OCI-LY7 (cell line): ENCODE measurements at regions not wholly inside any gene's neighbourhood (a gene's known extent, or its start where the extent isn't known, plus 50 kb on each side); places are given as distances from the start of the nearest gene placed in this dataset.

ENCODE experiments used
- BruUV-seq: library from RNA; stranded (reverse); fragments of 400-500 nt; replicated peaks from 2 replicates; lab custom pipeline; 2021; lab: Mats Ljungman, UMichigan
- CTCF ChIA-PET: fragments of 300-600 bp; sonication (Branson Sonifier 250); formaldehyde crosslinking; loops from one replicate; lab custom pipeline; 2022; ENCODE audit warnings: antibody characterized with exemption; ENCODE audit not compliant: unreplicated experiment; lab: Charles Lee
- POLR2A ChIA-PET: fragments of 300-600 bp; sonication (Branson Sonifier 250); formaldehyde crosslinking; loops from one replicate; lab custom pipeline; 2022; ENCODE audit warnings: antibody characterized with exemption; lab: Charles Lee
- DNase-seq: peaks from one replicate; pipeline ENCODE4 v3.0.0-alpha.2; 2015; ENCODE audit warnings: low spot score
- H2AFZ ChIP-seq: fragments of 200-600 bp; sonication (generic), shearing (Covaris generic); 2 replicates; pipeline ENCODE4 v1.6.1; 2014; ENCODE audit warnings: mild to moderate bottlenecking, antibody characterized with exemption, low read length, moderate library complexity
- H3K27ac ChIP-seq: fragments of 200-600 bp; sonication (generic); 2 replicates; pipeline ENCODE4 v1.5.1; 2014; ENCODE audit warnings: mixed run types, low read depth, mild to moderate bottlenecking, moderate library complexity, low read length, inconsistent platforms; ENCODE audit not compliant: poor library complexity, severe bottlenecking
- H3K36me3 ChIP-seq: fragments of 200-600 bp; sonication (generic); 2 replicates; pipeline ENCODE4 v1.6.1; 2014; ENCODE audit warnings: mild to moderate bottlenecking, antibody characterized with exemption, low read length, moderate library complexity, mixed read lengths; ENCODE audit not compliant: insufficient read depth
- H3K4me1 ChIP-seq: fragments of 200-600 bp; sonication (generic); 2 replicates; pipeline ENCODE4 v1.5.1; 2014; ENCODE audit warnings: mild to moderate bottlenecking, low read length; ENCODE audit not compliant: insufficient read depth, poor library complexity, severe bottlenecking
- H3K4me2 ChIP-seq: fragments of 200-600 bp; sonication (generic); 2 replicates; pipeline ENCODE4 v1.6.1; 2014; ENCODE audit warnings: mild to moderate bottlenecking, low read length
- H3K4me3 ChIP-seq: fragments of 200-600 bp; sonication (generic); 2 replicates; pipeline ENCODE4 v1.5.1; 2014; ENCODE audit warnings: mild to moderate bottlenecking, low read depth, low read length; ENCODE audit not compliant: poor library complexity, severe bottlenecking
- H3K79me2 ChIP-seq: fragments of 200-600 bp; sonication (generic); 2 replicates; pipeline ENCODE4 v1.6.1; 2016; ENCODE audit warnings: low read depth, mild to moderate bottlenecking, low read length, moderate library complexity, mixed read lengths; ENCODE audit not compliant: insufficient read depth
- H3K9me2 ChIP-seq: fragments of 200-600 bp; sonication (generic); 2 replicates; pipeline ENCODE4 v1.6.1; 2016; ENCODE audit warnings: mild to moderate bottlenecking, low read length, mixed read lengths; ENCODE audit not compliant: insufficient read depth
- H3K9me3 ChIP-seq: fragments of 200-600 bp; sonication (generic); 2 replicates; pipeline ENCODE4 v1.6.1; 2014; ENCODE audit warnings: mild to moderate bottlenecking, mixed run types, low read length, mixed read lengths
- H4K20me1 ChIP-seq: fragments of 200-600 bp; sonication (generic); 2 replicates; pipeline ENCODE4 v1.6.1; 2014; ENCODE audit warnings: mild to moderate bottlenecking, antibody characterized with exemption, low read length, moderate library complexity, mixed read lengths; ENCODE audit not compliant: insufficient read depth
- CTCF ChIP-seq: fragments of 200-600 bp; sonication (generic); conservative IDR thresholded peaks from 2 replicates; pipeline ENCODE4 v1.5.1; 2014; ENCODE audit warnings: mild to moderate bottlenecking, antibody characterized with exemption, low read length, moderate library complexity, mixed read lengths
- EZH2phosphoT487 ChIP-seq: fragments of 200-600 bp; sonication (generic); IDR thresholded peaks from 2 replicates; pipeline ENCODE4 v1.6.1; 2018; ENCODE audit warnings: low read depth, borderline replicate concordance, mild to moderate bottlenecking, mixed run types, antibody characterized with exemption, low read length, moderate library complexity, mixed read lengths
- intact Hi-C: fragments of 100-400 bp; cut with micrococcal nuclease; formaldehyde crosslinking; loops from one replicate; pipeline ENCODE4 v1.10.0; 2022; ENCODE audit not compliant: unreplicated experiment

DNA sequence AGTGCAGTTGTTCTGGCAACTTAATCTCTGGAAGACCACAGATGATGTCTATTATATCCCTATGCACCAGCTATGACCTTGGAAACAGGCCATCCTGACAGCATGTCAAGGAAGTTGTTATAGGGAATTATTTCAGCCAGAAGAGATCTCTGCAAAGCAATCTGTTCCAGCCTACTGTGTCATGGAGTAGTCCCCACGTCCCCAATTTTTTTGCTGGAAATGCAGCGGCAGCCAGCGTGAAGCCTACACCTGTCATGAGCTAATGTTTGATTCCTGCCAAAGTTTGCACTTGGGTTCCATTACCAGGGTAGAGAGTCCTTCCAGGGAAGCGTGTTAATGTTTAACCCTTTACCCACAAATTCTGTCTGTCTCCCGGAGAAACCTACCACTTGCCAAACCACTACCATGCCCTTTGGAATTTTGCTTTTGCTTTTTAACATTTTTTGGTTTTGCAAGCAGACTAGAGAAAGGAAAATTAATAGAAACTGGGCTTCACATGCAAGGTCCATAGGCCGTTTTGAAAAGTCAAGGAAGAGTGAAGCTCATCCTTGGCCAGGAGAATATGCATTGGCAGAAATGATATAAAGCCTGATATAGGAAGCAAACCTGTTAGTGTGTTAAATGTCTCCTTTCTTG lies 174.9 kb upstream of the SPRY4 start:
- ChIA-PET CTCF (no interaction called here), POLR2A (no interaction called here)
- no peaks in the 10 kb centered on the region for H3K9me2 ChIP-seq
- no peak overlapping the region for H3K27ac ChIP-seq
- H3K36me3 ChIP-seq, result no peaks in the 10 kb centered on the region
- H3K79me2 ChIP-seq, result no peaks in the 10 kb centered on the region
- H3K4me2 ChIP-seq, result no peak overlapping the region
- no peaks in the 10 kb centered on the region for H3K9me3 ChIP-seq
- no peaks in the 10 kb centered on the region for H4K20me1 ChIP-seq
- DNase-seq, result no peak
- no peaks in the 10 kb centered on the region for H3K4me1 ChIP-seq
- no peak overlapping the region for H2AFZ ChIP-seq
- TF ChIP-seq EZH2phosphoT487 (no peak), CTCF (no peak)
- intact Hi-C loops, result no loop called here
- H3K4me3 ChIP-seq, result no peak overlapping the region
- BruUV-seq, result no TSS peak

GRCh38 chr5:142498298-142498697 lies 173.5 kb upstream of the SPRY4 start:
- H3K36me3 ChIP-seq, result no peaks in the 10 kb centered on the region
- no peaks in the 10 kb centered on the region for H3K9me3 ChIP-seq
- H3K4me1 ChIP-seq, result no peaks in the 10 kb centered on the region
- H2AFZ ChIP-seq, result no peak overlapping the region
- H3K4me2 ChIP-seq, result no peak overlapping the region
- ChIA-PET POLR2A (no interaction called here), CTCF (no interaction called here)
- no peak overlapping the region for H3K4me3 ChIP-seq
- H3K9me2 ChIP-seq, result no peaks in the 10 kb centered on the region
- no peak overlapping the region for H3K27ac ChIP-seq
- no peak for TF ChIP-seq EZH2phosphoT487
- TF ChIP-seq CTCF, result no peak
- no peak for DNase-seq
- intact Hi-C loops, result no loop called here
- no peaks in the 10 kb centered on the region for H4K20me1 ChIP-seq
- no TSS peak for BruUV-seq
- H3K79me2 ChIP-seq, result no peaks in the 10 kb centered on the region

- TF ChIP-seq EZH2phosphoT487, result no peak
- TF ChIP-seq CTCF, result no peak
- Histone ChIP-seq H3K9me2 (no peaks in the 10 kb centered on the region), H2AFZ (no peak overlapping the region), H4K20me1 (no peaks in the 10 kb centered on the region), H3K4me1 (no peaks in the 10 kb centered on the region), H3K4me3 (no peak overlapping the region), H3K9me3 (no peaks in the 10 kb centered on the region), H3K27ac (no peak overlapping the region), H3K36me3 (no peaks in the 10 kb centered on the region), H3K79me2 (no peaks in the 10 kb centered on the region), H3K4me2 (no peak overlapping the region)
- intact Hi-C loops, result no loop called here
- POLR2A ChIA-PET, result no interaction called here
- no peak for DNase-seq
- CTCF ChIA-PET, result no interaction called here
- BruUV-seq, result no TSS peak
Measured at GRCh38 chr5:142495531-142495930, 170.7 kb upstream of the SPRY4 start.
